Cardiac septum (tissue), 1 donor: ENCODE measurements at regions not wholly inside any gene's neighbourhood (a gene's known extent, or its start where the extent isn't known, plus 50 kb on each side); places are given as distances from the start of the nearest gene placed in this dataset.
A peak's percentile ranks its signal among the peaks of the same experiment; 100 is the strongest.

ENCODE experiments used
- DNase-seq: peaks from one replicate; pipeline ENCODE4 v3.0.0-alpha.2; 2020; ENCODE audit warnings: low spot score
- intact Hi-C: fragments of 100-400 bp; cut with DNase I; formaldehyde crosslinking; loops from one replicate; pipeline ENCODE4 v1.14.0; 2022
- donor health status: DM: no; HTN: no; CAD: no.

DNA sequence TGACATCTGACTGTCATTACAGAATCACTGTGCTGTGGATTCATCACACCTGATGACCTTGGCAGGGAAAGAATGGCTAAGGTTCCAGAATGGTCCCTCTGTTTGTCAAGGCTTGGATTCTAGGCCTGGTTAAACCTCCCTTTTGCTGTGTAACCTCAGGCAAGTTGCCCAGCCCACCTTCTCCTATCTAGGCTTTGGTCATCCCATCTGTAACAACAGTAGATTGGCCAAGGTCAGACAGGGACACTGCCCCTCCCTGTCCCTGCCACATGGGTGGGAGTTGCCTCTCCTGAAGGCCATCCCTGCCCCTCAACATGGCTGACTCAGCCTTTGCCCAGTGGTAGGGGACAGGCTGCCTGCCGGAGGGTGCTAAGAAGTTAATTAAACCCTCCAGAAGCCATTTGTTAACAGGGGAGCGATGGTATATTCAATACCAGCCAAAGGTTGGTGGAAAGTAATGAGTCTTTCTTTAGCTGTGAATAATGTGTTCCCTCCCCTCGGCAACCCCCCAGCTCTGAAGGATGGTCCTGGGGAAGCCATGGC is 149.8 kb upstream of the PCBD1 start:
- DNase-seq = peak; percentile 59
- intact Hi-C loops = no loop called here

DNA sequence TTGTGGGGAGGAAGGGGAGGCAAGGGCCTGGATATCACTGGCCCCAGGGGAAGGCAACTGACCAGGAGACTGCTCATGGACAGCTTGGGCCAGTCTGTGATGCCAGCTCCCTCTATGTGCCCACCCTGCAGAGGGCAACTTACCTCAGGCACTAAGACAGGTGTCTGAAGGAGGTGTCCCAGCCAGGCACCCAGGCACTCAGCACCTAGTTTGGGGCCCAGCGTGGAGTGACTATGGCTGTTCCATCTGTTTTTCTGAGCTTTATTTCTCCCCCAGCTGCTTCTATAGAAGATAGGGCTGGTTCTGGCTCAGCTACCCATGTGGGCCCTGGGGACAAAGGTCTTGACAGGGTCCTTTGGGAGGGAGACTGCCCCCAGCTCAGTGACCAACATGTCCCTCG is 150.6 kb upstream of the PCBD1 start:
- intact Hi-C loops = no loop called here
- DNase-seq = peak; percentile 53

DNA sequence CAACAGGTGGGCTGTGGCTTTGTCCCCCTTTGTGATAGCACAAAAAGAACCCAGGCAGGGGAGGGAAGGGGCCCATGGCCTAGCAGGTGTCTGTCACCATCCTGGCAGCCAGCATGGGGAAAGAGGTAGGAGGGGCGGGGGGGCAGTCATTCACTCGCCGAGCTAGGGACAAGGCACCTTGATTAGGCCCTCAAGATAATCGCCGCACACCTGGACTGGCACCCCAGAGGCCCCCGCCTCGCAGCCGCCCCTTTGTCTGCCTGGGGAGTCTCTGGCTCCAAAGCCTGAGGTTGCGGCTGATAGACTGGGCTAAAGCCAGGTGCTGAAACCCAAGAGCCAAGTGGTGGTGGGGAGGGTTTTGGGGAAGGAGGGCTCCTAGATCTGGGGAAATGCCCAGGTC is 151.2 kb upstream of the PCBD1 start:
- peak; percentile 64 for DNase-seq
- intact Hi-C loops = no loop called here

GRCh38 chr10:71040343-71040742 is 152.0 kb upstream of the PCBD1 start:
- intact Hi-C loops = no loop called here
- no peak for DNase-seq

DNA sequence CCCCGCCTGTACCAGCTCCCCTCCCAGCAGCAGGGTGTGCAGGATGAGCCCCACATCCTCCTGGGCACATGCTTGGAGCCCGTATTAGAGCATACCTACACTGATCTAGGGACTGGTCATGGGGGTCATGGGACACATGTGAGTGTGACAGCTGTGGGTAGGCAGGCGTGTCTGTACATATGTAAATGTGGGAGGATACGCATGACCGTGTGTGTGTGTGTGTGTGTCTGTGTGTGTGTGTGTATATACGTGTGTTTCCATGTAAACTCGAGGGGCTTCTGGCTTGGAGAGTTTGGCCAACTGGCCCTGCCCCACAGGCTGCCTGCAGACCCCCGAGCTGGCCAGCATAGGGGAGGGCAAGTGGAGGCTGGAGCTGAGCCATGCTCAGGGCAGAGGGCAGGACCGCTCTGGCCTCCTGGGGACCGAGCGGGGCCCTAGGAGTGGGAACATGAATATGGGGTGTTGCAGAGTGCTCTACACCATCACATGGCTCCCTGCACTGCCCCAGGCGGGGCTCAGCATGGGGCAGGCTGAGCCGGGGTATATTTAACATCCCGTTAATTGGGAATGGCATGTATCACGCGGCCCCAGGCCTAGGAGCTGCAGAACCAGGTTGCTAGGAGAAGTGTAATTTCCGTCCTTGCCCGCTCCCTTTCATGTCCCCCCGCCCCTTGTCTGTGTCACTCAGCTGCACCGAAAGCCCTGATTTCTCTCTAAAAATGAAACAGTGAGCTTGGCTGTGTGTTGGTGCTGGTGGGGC is 152.7 kb upstream of the PCBD1 start:
- peak; percentile 70 for DNase-seq
- intact Hi-C loops = no loop called here

GRCh38 chr10:71042216-71042615 is 153.9 kb upstream of the PCBD1 start:
- intact Hi-C loops = no loop called here
- DNase-seq = no peak

- intact Hi-C loops = no loop called here
- DNase-seq = peak; percentile 61
These were observed 154.3 kb upstream of the PCBD1 start for GRCh38 chr10:71042699-71043098.

DNA sequence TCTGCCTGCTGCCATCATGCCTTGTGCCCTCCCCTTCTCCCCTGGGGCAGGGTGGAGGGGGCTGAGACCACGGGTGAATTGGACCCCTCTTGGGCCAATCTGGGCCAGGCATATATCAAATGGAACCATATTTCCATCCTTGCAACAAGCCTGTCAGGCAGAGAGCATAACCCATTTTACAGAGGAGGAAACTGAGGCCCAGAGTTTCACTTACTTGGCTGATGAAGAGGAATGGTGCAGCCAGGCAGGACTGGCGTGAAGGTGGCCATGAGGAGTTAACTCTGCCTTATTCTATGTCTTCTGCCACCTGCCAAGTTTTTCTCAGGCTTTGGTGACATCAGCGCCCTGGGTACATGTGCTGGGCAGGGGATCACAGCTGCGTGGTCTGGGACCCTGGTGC is 155.5 kb upstream of the PCBD1 start:
- DNase-seq = peak; percentile 47
- intact Hi-C loops = no loop called here

DNA sequence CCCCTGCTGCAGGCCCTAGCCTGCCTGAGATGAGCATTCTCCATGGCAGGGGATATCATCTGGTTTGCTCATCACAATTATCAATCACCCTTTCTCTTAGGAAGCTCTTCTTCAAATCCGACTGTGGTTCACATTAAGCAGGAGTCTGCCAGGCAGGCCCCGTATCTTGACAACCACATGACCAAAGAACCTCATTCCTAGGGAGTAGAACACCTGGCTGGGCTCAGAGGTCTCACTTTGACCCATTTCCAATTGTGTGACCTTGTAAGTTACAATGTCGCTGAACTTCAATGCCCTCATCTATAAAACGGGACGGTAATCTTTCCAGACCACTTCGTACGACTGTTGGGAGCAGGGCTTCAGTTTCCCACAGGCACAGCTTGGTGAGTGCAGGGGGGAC is 156.4 kb upstream of the PCBD1 start:
- intact Hi-C loops = no loop called here
- DNase-seq = peak; percentile 14

GRCh38 chr10:71045204-71045809 is 156.9 kb upstream of the PCBD1 start:
- intact Hi-C loops = no loop called here
- peak; percentile 75 for DNase-seq

GRCh38 chr10:71045936-71046335 is 157.6 kb upstream of the PCBD1 start:
- intact Hi-C loops = no loop called here
- peak; percentile 46 for DNase-seq

DNA sequence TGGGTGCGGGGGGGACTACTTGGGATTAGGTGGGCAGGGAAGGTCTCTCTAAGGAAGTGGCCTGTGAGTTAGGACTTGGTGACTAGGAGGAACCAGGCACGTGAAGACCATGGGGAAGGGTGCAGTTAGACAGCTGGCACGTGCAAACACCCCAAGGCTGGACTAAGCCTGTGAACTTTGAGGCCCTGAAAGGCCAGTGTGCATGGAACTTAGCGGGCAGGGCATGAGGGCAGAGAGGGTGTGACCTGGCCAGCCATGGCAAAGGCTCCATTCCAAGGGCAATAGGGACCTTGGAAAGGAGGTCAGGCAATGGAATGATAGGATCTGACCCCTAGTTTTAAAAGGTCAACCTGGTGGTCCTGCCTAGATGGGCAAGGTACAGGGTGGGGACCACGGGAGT is 158.4 kb upstream of the PCBD1 start:
- intact Hi-C loops = no loop called here
- DNase-seq = no peak

- no peak for DNase-seq
- intact Hi-C loops = no loop called here
These were observed 160.7 kb upstream of the PCBD1 start for GRCh38 chr10:71048971-71049615.

DNA sequence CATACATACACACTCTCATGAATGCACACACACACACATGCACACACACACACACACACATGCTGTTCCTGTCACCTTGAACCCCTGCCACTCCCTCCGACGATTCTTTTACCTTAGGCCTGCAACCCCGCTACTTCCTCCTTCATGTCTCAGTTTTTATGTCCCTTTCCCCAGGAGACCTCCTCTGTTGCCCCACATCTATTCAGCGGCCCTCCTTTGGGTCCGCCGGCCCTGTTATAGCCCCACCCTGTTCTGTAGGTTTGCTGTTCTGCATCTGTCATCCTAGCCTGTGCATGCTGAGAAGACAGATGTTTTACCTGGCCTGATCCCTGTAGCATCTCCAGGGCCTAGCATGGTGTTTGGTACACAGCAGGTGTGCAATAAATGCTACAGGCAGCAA is 161.6 kb upstream of the PCBD1 start:
- DNase-seq = no peak
- intact Hi-C loops = no loop called here

DNA sequence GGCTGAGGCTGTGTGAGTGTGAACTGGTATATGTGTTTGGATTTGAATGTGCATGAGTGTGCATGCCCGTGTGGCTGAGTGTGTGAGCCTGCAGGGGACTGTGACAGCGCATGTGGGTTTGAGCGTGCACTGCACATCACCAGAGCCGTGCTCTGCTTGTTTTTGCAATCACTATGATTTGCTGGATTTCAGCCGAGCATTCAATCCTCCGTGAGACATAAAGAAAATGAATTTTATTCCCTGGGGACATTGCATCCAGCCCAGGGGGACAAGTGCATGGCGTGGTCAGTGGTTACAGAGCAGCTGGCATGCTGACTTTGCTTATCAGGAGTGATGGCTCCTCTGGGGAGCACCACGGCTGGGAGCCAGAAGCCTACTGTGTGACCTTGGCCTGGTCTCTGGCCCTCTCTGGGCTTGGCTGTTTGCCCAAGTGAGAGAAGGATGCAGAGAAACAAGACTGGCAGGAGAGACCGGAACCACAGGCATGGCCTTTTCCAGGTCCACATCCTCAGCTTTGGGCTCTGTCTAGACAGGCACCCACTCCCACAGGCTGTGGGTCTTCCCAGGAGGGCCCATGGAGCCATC is 160.2 kb upstream of the UNC5B start:
- DNase-seq = no peak
- intact Hi-C loops = no loop called here

GRCh38 chr10:71052708-71053107 is 159.7 kb upstream of the UNC5B start:
- intact Hi-C loops = no loop called here
- no peak for DNase-seq

GRCh38 chr10:71053169-71053895 is 159.0 kb upstream of the UNC5B start:
- intact Hi-C loops = no loop called here
- no peak for DNase-seq

DNA sequence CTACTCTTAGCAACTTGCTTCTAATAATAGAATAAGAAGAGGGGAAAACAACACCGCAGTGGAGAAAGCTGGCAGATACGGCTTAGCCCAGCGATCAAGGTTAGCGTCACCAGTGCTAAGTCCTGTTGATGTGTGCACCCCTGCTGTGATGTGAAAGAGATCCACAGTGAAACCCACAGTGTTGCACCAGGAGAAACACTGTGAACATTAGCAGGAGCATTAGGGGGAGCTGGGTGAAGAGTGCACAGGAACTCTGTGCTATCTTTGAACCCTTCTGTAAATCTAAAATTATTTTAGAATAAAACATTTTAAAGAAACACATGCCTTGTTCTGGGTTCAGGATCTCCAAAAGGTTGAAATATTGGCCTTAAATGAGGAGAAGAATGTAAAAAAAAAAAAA is 154.1 kb upstream of the UNC5B start:
- intact Hi-C loops = no loop called here
- no peak for DNase-seq

DNA sequence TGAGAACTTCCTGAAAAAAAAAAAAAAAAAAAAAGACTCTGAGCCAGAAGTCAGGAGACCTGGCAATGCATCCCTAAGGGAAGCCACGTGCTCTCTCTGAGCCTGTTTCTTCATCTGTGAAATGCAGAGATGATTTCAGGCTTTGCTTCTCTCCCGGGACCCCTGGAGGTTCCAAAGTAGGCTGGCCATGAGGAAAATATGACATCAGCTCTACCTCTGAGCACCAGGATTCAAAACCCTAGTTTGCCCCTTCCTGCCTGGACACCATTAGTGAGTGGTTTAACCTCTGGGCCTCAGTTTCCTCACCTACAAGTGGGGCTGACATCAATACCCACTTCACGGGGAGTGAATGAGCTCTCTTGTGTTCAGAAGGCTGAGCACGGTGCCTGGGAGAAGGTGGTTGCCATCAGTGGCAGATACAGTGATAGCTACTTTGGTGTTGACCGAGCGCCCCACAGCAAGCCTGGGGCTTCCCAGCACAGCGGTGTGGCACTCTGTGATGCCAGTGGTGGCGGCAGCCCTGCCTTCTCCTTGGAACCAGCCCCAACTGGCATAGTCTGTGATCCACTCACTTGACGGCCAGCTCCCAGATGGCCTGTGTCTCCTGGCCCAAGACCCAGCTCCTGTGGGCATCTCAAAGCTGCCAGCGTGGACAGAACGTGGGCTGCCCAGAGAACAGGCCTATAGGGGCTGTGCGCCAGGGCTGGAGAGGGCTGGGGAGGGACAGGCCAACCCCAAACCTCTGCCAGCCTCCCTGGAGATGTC is 153.1 kb upstream of the UNC5B start:
- no peak for DNase-seq
- intact Hi-C loops = no loop called here
